IMR-90 (cell line): ENCODE measurements at regions not wholly inside any gene's neighbourhood (a gene's known extent, or its start where the extent isn't known, plus 50 kb on each side); places are given as distances from the start of the nearest gene placed in this dataset.

Source experiments
- ATAC-seq: fragments of 200-7000 bp; cut with Tn5 transposase; 2 replicates; pipeline ENCODE4 v1.9.1; 2020; ENCODE audit warnings: low read depth, mild to moderate bottlenecking, moderate library complexity
- BruUV-seq: library from RNA; stranded (reverse); fragments of 400-500 nt; replicated peaks from 2 replicates; lab custom pipeline; 2021; lab: Mats Ljungman, UMichigan
- CTCF ChIA-PET: fragments of 300-600 bp; formaldehyde crosslinking; extraction: SDS; loops from one replicate; lab custom pipeline; 2021; ENCODE audit warnings: antibody characterized with exemption; lab: Yijun Ruan, JAX
- POLR2A ChIA-PET: fragments of 300-600 bp; sonication (Branson Sonifier 250); formaldehyde crosslinking; loops from one replicate; lab custom pipeline; 2022; ENCODE audit warnings: antibody characterized with exemption; ENCODE audit not compliant: unreplicated experiment; lab: Charles Lee
- DNase-seq: peaks from one replicate; pipeline ENCODE4 v3.0.0; 2013
- H2AFZ ChIP-seq: replicated peaks from 2 replicates; pipeline ENCODE3; 2013; ENCODE audit warnings: low read length, mild to moderate bottlenecking; ENCODE audit not compliant: poor library complexity
- H2AK5ac ChIP-seq: 2 replicates; pipeline ENCODE4 v1.6.1; 2013; ENCODE audit warnings: low read depth, low read length, inconsistent platforms
- H2AK9ac ChIP-seq: replicated peaks from 2 replicates; pipeline ENCODE3; 2013; ENCODE audit warnings: mild to moderate bottlenecking, low read depth, low read length, moderate library complexity; ENCODE audit not compliant: poor library complexity
- H2BK120ac ChIP-seq: 2 replicates; pipeline ENCODE4 v1.6.1; 2013; ENCODE audit warnings: low read depth, low read length, inconsistent platforms
- H2BK15ac ChIP-seq: 3 replicates; pipeline ENCODE4 v1.6.1; 2013; ENCODE audit warnings: low read depth, low read length, inconsistent platforms
- H2BK20ac ChIP-seq: 2 replicates; pipeline ENCODE4 v1.6.1; 2013; ENCODE audit warnings: low read depth, mild to moderate bottlenecking, inconsistent platforms, low read length, moderate library complexity
- H2BK5ac ChIP-seq: 2 replicates; pipeline ENCODE4 v1.6.1; 2013; ENCODE audit warnings: mild to moderate bottlenecking, low read depth, low read length, inconsistent platforms; ENCODE audit not compliant: poor library complexity, severe bottlenecking
- H3K14ac ChIP-seq: replicated peaks from 2 replicates; pipeline ENCODE4 v1.6.1; 2013; ENCODE audit warnings: low read depth, low read length, inconsistent platforms
- H3K18ac ChIP-seq: 2 replicates; pipeline ENCODE4 v1.6.1; 2013; ENCODE audit warnings: low read depth, low read length, control low read depth
- H3K23ac ChIP-seq: 2 replicates; pipeline ENCODE4 v1.6.1; 2013; ENCODE audit warnings: low read depth, low read length, inconsistent platforms
- H3K27ac ChIP-seq: 2 replicates; pipeline ENCODE4 v1.5.1; 2013; ENCODE audit warnings: mild to moderate bottlenecking, control low read depth, low read length; ENCODE audit not compliant: insufficient read depth
- H3K27me3 ChIP-seq: 2 replicates; pipeline ENCODE4 v1.6.1; 2013; ENCODE audit warnings: low read length; ENCODE audit not compliant: control insufficient read depth, insufficient read depth
- H3K36me3 ChIP-seq: 2 replicates; pipeline ENCODE4 v1.6.1; 2013; ENCODE audit warnings: low read length, mixed read lengths; ENCODE audit not compliant: control insufficient read depth, insufficient read depth
- H3K4ac ChIP-seq: 2 replicates; pipeline ENCODE4 v1.6.1; 2013; ENCODE audit warnings: low read depth, low read length, inconsistent platforms
- H3K4me1 ChIP-seq: 2 replicates; pipeline ENCODE4 v1.6.1; 2013; ENCODE audit warnings: low read length, mixed read lengths; ENCODE audit not compliant: control insufficient read depth, insufficient read depth
- H3K4me2 ChIP-seq: 2 replicates; pipeline ENCODE4 v1.6.1; 2013; ENCODE audit warnings: low read depth, mild to moderate bottlenecking, control low read depth, low read length, moderate library complexity
- H3K4me3 ChIP-seq: 2 replicates; pipeline ENCODE4 v1.5.1; 2013; ENCODE audit warnings: low read depth, mild to moderate bottlenecking, control low read depth, low read length, moderate library complexity; ENCODE audit not compliant: insufficient read depth
- H3K56ac ChIP-seq: 2 replicates; pipeline ENCODE4 v1.6.1; 2013; ENCODE audit warnings: low read length, inconsistent platforms; ENCODE audit not compliant: insufficient read depth; ENCODE audit errors: extremely low read depth
- H3K79me1 ChIP-seq, 2 experiments: 2 replicates each; pipeline ENCODE4 v1.6.1; 2013; ENCODE audit warnings: low read length in 2 of 2, inconsistent platforms in 1 of 2, low read depth in 1 of 2
- H3K9ac ChIP-seq: 2 replicates; pipeline ENCODE4 v1.6.1; 2013; ENCODE audit warnings: low read depth, low read length, control low read depth
- H3K9me1 ChIP-seq: 2 replicates; pipeline ENCODE4 v1.6.1; 2013; ENCODE audit warnings: low read length, inconsistent platforms; ENCODE audit not compliant: insufficient read depth
- H3K9me3 ChIP-seq: 2 replicates; pipeline ENCODE4 v1.6.1; 2013; ENCODE audit warnings: low read length; ENCODE audit not compliant: control insufficient read depth, insufficient read depth
- H4K20me1 ChIP-seq: 2 replicates; pipeline ENCODE4 v1.6.1; 2013; ENCODE audit warnings: low read length, inconsistent platforms; ENCODE audit not compliant: insufficient read depth
- H4K5ac ChIP-seq: 2 replicates; pipeline ENCODE4 v1.6.1; 2013; ENCODE audit warnings: mild to moderate bottlenecking, low read depth, low read length, control low read depth
- H4K8ac ChIP-seq, 2 experiments: 2 replicates each; pipeline ENCODE4 v1.6.1; 2013; ENCODE audit warnings: low read depth in 2 of 2, low read length in 2 of 2, control low read depth in 1 of 2, inconsistent platforms in 1 of 2
- H4K91ac ChIP-seq: 2 replicates; pipeline ENCODE4 v1.6.1; 2013; ENCODE audit warnings: low read depth, low read length, inconsistent platforms; ENCODE audit not compliant: insufficient read depth
- BHLHE40 ChIP-seq: fragments of 150-350 bp; IDR thresholded peaks from 2 replicates; pipeline ENCODE4 v1.6.1; 2016; ENCODE audit warnings: mild to moderate bottlenecking, low read depth, low read length
- CEBPB ChIP-seq: IDR thresholded peaks from 2 replicates; pipeline ENCODE4 v1.6.1; 2012; ENCODE audit warnings: low read depth, low read length, improper control_type of control experiment
- CHD1 ChIP-seq: IDR thresholded peaks from 2 replicates; pipeline ENCODE4 v1.6.1; 2012; ENCODE audit warnings: low read depth, low read length, improper control_type of control experiment
- CTCF ChIP-seq: conservative IDR thresholded peaks from 2 replicates; pipeline ENCODE4 v1.5.1; 2012; ENCODE audit warnings: mild to moderate bottlenecking, low read depth, low read length, improper control_type of control experiment
- ELK1 ChIP-seq: fragments of 150-350 bp; IDR thresholded peaks from 2 replicates; pipeline ENCODE4 v1.6.1; 2016; ENCODE audit warnings: low read depth, mild to moderate bottlenecking, low read length, moderate library complexity, borderline replicate concordance
- FOS ChIP-seq: fragments of 150-350 bp; IDR thresholded peaks from 2 replicates; pipeline ENCODE4 v1.6.1; 2016; ENCODE audit warnings: low read depth, low read length
- MAFK ChIP-seq: IDR thresholded peaks from 2 replicates; pipeline ENCODE4 v1.6.1; 2012; ENCODE audit warnings: low read depth, low read length, improper control_type of control experiment
- MAZ ChIP-seq: IDR thresholded peaks from 2 replicates; pipeline ENCODE4 v1.6.1; 2012; ENCODE audit warnings: low read depth, mild to moderate bottlenecking, low read length, improper control_type of control experiment, moderate library complexity, borderline replicate concordance
- MXI1 ChIP-seq: IDR thresholded peaks from 2 replicates; pipeline ENCODE4 v1.6.1; 2012; ENCODE audit warnings: low read depth, mild to moderate bottlenecking, low read length, moderate library complexity, borderline replicate concordance
- NFE2L2 ChIP-seq: fragments of 150-350 bp; IDR thresholded peaks from 2 replicates; pipeline ENCODE4 v1.6.1; 2016; ENCODE audit warnings: low read depth, mild to moderate bottlenecking, low read length
- POLR2A ChIP-seq: IDR thresholded peaks from 2 replicates; pipeline ENCODE4 v1.6.1; 2012; ENCODE audit warnings: mild to moderate bottlenecking, low read depth, low read length
- RCOR1 ChIP-seq: IDR thresholded peaks from 2 replicates; pipeline ENCODE4 v1.6.1; 2012; ENCODE audit warnings: mild to moderate bottlenecking, low read length, improper control_type of control experiment; ENCODE audit not compliant: insufficient replicate concordance
- RFX5 ChIP-seq: IDR thresholded peaks from 2 replicates; pipeline ENCODE4 v1.8.0; 2012; ENCODE audit warnings: low read depth, mild to moderate bottlenecking, low read length, moderate library complexity
- SMC3 ChIP-seq: fragments of 150-350 bp; IDR thresholded peaks from 2 replicates; pipeline ENCODE4 v1.6.1; 2016; ENCODE audit warnings: low read depth, mild to moderate bottlenecking, antibody characterized with exemption, low read length, moderate library complexity
- WGBS, 2 experiments: methylation state at CpG; one replicate each; pipeline versions ENCODE4 v1.1.5 to v1.1.7; 2013; ENCODE audit warnings: missing lambda C conversion rate in 2 of 2; ENCODE audit not compliant: insufficient read length in 1 of 2; ENCODE audit errors: extremely low coverage in 2 of 2; 5-methylcytosine and 5-hydroxymethylcytosine counted together
- dilution Hi-C: fragments of 300-500 bp; cut with HindIII; formaldehyde crosslinking; loops from one replicate; pipeline ENCODE4 v1.14.3; 2018; ENCODE audit warnings: low sequenced_read_pairs; ENCODE audit not compliant: unreplicated experiment
- in situ Hi-C: fragments of 300-500 bp; cut with MboI; formaldehyde crosslinking; loops from 3 replicates; pipeline ENCODE4 v1.14.3; 2019; ENCODE audit warnings: low sequenced_read_pairs, inconsistent platforms, mixed read lengths
- intact Hi-C: fragments of 100-400 bp; cut with micrococcal nuclease; formaldehyde crosslinking; loops from 2 replicates; pipeline ENCODE4 v1.10.0; 2022

GRCh38 chr2:100682536-100682935 lies 119.7 kb downstream of the PDCL3 start:
- H4K8ac ChIP-seq: no peak overlapping the region
- H2BK5ac ChIP-seq: no peak overlapping the region
- no peaks in the 10 kb centered on the region for H3K9me1 ChIP-seq
- dilution Hi-C loops (no loop called here), in situ Hi-C loops (no loop called here), intact Hi-C loops (no loop called here)
- no peaks in the 10 kb centered on the region for H3K79me1 ChIP-seq
- no peak overlapping the region for H3K4me3 ChIP-seq
- no peak for DNase-seq
- ChIA-PET CTCF (no interaction called here), POLR2A (no interaction called here)
- no peak overlapping the region for H3K9ac ChIP-seq
- peaks cover 16% of the 10 kb centered on the region for H3K27me3 ChIP-seq
- no peak overlapping the region for H2AK9ac ChIP-seq
- no peak for TF ChIP-seq POLR2A
- no peak for TF ChIP-seq MAZ
- no peak for TF ChIP-seq RCOR1
- no peak for TF ChIP-seq CEBPB
- TF ChIP-seq CHD1: no peak
- no peak for TF ChIP-seq RFX5
- TF ChIP-seq NFE2L2: no peak
- TF ChIP-seq SMC3: no peak
- TF ChIP-seq ELK1: no peak
- no peak for TF ChIP-seq CTCF
- TF ChIP-seq FOS: no peak
- no peak for TF ChIP-seq BHLHE40
- no peak for TF ChIP-seq MXI1
- no peak for TF ChIP-seq MAFK
- no peak overlapping the region for H3K23ac ChIP-seq
- no peak overlapping the region for H3K18ac ChIP-seq
- no TSS peak for BruUV-seq
- H3K4me1 ChIP-seq: no peaks in the 10 kb centered on the region
- no peak overlapping the region for H3K4me2 ChIP-seq
- no peak overlapping the region for H2AK5ac ChIP-seq
- H2BK120ac ChIP-seq: no peak overlapping the region
- no peak overlapping the region for H3K27ac ChIP-seq
- no peaks in the 10 kb centered on the region for H3K36me3 ChIP-seq
- no peak overlapping the region for H4K5ac ChIP-seq
- peaks cover 4% of the 10 kb centered on the region for H3K9me3 ChIP-seq
- H3K4ac ChIP-seq: no peak overlapping the region
- no peak overlapping the region for H2BK15ac ChIP-seq
- no peak for ATAC-seq
- no peak overlapping the region for H2AFZ ChIP-seq
- H4K20me1 ChIP-seq: no peaks in the 10 kb centered on the region
- no CpG with 5 or more reads among the region's 7 CpGs for WGBS, 2 experiments
- no peak overlapping the region for H3K56ac ChIP-seq
- H2BK20ac ChIP-seq: no peak overlapping the region
- H4K91ac ChIP-seq: no peak overlapping the region
- H3K14ac ChIP-seq: no peak overlapping the region
